Brain microvascular endothelial cell (primary cell): ENCODE measurements at regions not wholly inside any gene's neighbourhood (a gene's known extent, or its start where the extent isn't known, plus 50 kb on each side); places are given as distances from the start of the nearest gene placed in this dataset.

Experiments used
- DNase-seq: peaks from one replicate; pipeline ENCODE4 v3.0.0-alpha.2; 2020
- H3K27ac ChIP-seq: fragments of 250-450 bp; sonication (Bioruptor Pico); 2 replicates; pipeline ENCODE4 v1.5.1; 2020; ENCODE audit warnings: mild to moderate bottlenecking, moderate library complexity
- H3K27me3 ChIP-seq: fragments of 250-450 bp; sonication (Bioruptor Pico); replicated peaks from 2 replicates; pipeline ENCODE4 v1.5.1; 2020; ENCODE audit warnings: mild to moderate bottlenecking
- H3K36me3 ChIP-seq: fragments of 250-450 bp; sonication (Bioruptor Pico); replicated peaks from 2 replicates; pipeline ENCODE4 v1.5.1; 2020; ENCODE audit warnings: mild to moderate bottlenecking
- H3K4me3 ChIP-seq: 2 replicates; pipeline ENCODE4 v1.5.1; 2011; ENCODE audit warnings: low read depth, mild to moderate bottlenecking, control low read depth, low read length, moderate library complexity
- in situ Hi-C: cut with HindIII; loops from 2 replicates; pipeline ENCODE4 v1.10.0; 2017; ENCODE audit warnings: low sequenced_read_pairs, low pct_ligation_motif_present
- TF ChIP-seq, protein P1 (sequence below): IDR thresholded peaks from 2 replicates; pipeline ENCODE4 v1.5.1; 2011; ENCODE audit warnings: low read depth, mild to moderate bottlenecking, moderate library complexity, low read length, control low read depth, inconsistent platforms; ENCODE audit errors: missing control alignments

GRCh38 chr5:173696216-173696615 lies 79.8 kb upstream of the BOD1 start:
- TF ChIP-seq, protein P1, sequence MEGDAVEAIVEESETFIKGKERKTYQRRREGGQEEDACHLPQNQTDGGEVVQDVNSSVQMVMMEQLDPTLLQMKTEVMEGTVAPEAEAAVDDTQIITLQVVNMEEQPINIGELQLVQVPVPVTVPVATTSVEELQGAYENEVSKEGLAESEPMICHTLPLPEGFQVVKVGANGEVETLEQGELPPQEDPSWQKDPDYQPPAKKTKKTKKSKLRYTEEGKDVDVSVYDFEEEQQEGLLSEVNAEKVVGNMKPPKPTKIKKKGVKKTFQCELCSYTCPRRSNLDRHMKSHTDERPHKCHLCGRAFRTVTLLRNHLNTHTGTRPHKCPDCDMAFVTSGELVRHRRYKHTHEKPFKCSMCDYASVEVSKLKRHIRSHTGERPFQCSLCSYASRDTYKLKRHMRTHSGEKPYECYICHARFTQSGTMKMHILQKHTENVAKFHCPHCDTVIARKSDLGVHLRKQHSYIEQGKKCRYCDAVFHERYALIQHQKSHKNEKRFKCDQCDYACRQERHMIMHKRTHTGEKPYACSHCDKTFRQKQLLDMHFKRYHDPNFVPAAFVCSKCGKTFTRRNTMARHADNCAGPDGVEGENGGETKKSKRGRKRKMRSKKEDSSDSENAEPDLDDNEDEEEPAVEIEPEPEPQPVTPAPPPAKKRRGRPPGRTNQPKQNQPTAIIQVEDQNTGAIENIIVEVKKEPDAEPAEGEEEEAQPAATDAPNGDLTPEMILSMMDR = no peak
- no peaks in the 10 kb centered on the region for H3K27me3 ChIP-seq
- in situ Hi-C loops = no loop called here
- H3K36me3 ChIP-seq = no peaks in the 10 kb centered on the region
- DNase-seq = no peak
- H3K27ac ChIP-seq = no peak overlapping the region
- no peak overlapping the region for H3K4me3 ChIP-seq

DNA sequence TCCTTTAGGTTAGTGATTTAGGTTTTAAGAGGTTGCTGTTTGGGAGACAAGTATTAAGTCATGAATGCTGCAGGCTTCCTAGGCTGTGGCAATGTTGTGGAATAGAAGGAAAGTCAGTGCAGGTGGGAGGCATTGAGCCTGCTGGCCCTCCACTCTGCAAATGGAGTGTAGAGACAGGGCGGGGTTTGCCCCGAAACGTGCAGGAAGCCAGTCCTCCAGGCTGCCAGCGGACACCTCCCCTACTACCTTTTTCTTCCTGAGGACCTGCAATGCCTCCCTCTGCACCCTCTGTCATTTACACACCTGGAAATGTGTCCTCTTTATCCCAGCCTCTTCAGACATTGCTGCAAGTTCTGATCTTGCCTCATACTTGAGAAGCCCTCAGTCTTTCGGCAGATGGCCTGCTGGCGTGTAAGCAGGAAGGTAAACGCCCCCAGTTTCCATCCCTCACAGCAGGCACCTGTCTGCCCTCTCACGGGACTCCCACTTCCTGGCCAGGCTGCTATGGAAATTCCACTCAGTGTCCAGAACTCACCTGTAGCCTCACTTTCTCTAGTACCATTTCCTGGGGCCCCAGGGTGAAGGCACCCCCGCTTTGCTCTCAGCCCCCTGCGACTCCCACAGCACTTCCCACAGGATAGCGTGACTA lies 81.6 kb upstream of the BOD1 start:
- Histone ChIP-seq H3K27ac (no peak overlapping the region), H3K4me3 (no peak overlapping the region), H3K27me3 (no peaks in the 10 kb centered on the region), H3K36me3 (no peaks in the 10 kb centered on the region)
- DNase-seq = no peak
- TF ChIP-seq, protein P1 = no peak
- in situ Hi-C loops = no loop called here

DNA sequence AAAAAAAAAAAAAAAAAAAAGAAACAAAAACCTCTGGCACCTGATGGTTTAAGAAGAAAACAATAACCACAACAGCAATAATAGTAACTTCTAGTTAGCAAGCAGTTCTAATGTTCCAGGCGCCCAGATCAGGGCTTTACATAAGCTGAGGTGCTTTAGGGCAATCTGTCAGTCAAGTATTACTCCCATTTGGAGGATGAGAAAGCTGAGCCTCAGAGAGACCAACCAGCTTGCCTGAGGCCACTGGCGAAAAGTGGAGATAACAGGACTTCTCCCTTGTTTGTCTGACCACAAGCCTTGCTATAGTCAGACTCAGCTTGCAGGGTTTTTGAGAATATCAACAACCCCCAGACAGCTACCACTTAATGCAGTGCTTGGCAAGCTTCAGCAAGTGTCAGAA lies 83.5 kb upstream of the BOD1 start:
- TF ChIP-seq, protein P1 = no peak
- DNase-seq = no peak
- no peak overlapping the region for H3K27ac ChIP-seq
- in situ Hi-C loops = no loop called here
- H3K27me3 ChIP-seq = no peaks in the 10 kb centered on the region
- H3K36me3 ChIP-seq = no peaks in the 10 kb centered on the region
- H3K4me3 ChIP-seq = no peak overlapping the region

DNA sequence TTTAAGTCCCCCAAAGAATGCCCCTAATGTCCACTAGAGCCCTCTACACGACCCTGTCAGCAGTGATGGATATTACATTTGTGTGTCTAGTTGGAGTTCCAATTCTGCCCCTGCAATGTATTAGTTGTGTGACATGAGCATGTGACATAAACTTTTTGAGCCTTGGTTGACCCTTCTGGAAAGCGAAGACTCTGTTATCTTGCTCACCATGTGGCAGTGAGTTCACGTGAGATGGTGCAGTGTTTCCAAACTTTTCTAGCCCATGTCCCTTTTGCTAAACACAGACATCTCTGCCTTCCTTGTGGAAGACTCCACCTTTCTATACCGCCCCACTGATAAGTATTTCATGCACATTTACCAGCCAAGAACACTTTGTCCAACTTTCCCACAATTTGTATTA lies 87.0 kb upstream of the BOD1 start:
- H3K36me3 ChIP-seq = no peaks in the 10 kb centered on the region
- H3K27me3 ChIP-seq = no peaks in the 10 kb centered on the region
- no peak overlapping the region for H3K27ac ChIP-seq
- in situ Hi-C loops = no loop called here
- H3K4me3 ChIP-seq = no peak overlapping the region
- TF ChIP-seq, protein P1 = no peak
- DNase-seq = no peak

DNA sequence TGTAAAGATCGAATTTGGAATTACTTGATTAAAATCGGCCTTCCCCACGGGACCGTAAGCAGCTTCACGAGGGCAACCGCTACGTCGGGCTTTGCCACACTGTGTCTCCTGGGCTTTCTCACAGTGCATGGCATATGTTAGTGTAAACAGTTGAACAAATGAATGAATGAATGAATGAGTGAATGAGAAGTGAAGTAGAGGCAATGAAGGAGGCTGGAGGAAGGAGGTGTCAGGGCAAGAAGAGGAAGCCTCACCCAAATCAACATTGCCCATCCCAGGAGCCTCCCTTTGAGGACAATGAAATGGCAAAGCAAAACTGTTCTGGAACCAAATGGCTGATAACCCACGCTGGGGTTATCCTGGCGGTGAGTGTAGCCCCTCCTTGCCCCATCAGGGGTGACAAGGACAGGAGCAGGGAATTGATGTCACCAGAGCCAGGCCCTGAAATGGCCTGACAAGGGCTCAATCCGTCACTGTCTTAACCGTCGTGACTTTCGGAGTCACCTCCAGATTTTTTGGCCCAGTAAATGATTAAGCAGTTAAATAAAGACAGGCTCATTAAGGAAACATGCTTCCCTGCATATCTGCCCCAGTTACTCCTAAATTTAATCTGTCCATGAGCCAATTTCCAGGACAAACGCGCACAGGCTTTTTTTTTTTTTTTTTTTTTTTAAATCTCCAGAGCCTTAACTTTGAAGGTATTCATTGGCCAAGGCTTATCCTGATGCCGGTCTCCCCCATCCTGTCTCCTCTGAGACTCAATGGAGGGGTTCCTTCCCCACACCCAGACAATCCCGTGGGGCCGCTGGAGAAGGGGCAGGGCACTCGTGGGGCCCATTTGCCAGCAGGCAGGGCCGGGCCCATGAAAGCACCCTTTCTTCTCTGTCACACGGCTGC lies 88.4 kb upstream of the BOD1 start:
- no peak overlapping the region for H3K27ac ChIP-seq
- TF ChIP-seq, protein P1 = no peak
- no peaks in the 10 kb centered on the region for H3K27me3 ChIP-seq
- no peak for DNase-seq
- no peaks in the 10 kb centered on the region for H3K36me3 ChIP-seq
- no peak overlapping the region for H3K4me3 ChIP-seq
- in situ Hi-C loops = no loop called here
